NCI-H748 treated with DMSO at 0.1 percent for 48 hours (cell line): ENCODE measurements at regions not wholly inside any gene's neighbourhood (a gene's known extent, or its start where the extent isn't known, plus 50 kb on each side); places are given as distances from the start of the nearest gene placed in this dataset.
"Not testable (repeated sequence)": the region's sequence is repeated elsewhere in the genome, so short reads cannot be mapped to it uniquely, and the experiment has no call there.

Source experiments
- DNase-seq: peaks from one replicate; lab custom pipeline; 2025; lab: John Stamatoyannopoulos, UW

- DNase-seq: no peak
Measured at GRCh38 chr10:3874990-3875841, 90.2 kb upstream of the KLF6 start.

GRCh38 chr10:3874610-3874989 lies 89.6 kb upstream of the KLF6 start:
- DNase-seq: not testable (repeated sequence)

GRCh38 chr10:3873728-3874461 lies 88.9 kb upstream of the KLF6 start:
- DNase-seq: peak; percentile 79

GRCh38 chr10:3872712-3873329 lies 87.8 kb upstream of the KLF6 start:
- DNase-seq: no peak

- DNase-seq: no peak
Measured at GRCh38 chr10:3871424-3871996, 86.5 kb upstream of the KLF6 start.

- no peak for DNase-seq
Measured at GRCh38 chr10:3869036-3869435, 84.0 kb upstream of the KLF6 start.

GRCh38 chr10:3868271-3868664 lies 83.3 kb upstream of the KLF6 start:
- no peak for DNase-seq

- DNase-seq: no peak
Measured at GRCh38 chr10:3867454-3868270, 82.7 kb upstream of the KLF6 start.

- no peak for DNase-seq
Measured at GRCh38 chr10:3866332-3866731, 81.3 kb upstream of the KLF6 start.

GRCh38 chr10:3865565-3865964 lies 80.6 kb upstream of the KLF6 start:
- DNase-seq: no peak

GRCh38 chr10:3861795-3862194 lies 76.8 kb upstream of the KLF6 start:
- no peak for DNase-seq

- no peak for DNase-seq
Measured at GRCh38 chr10:3858051-3858845, 73.2 kb upstream of the KLF6 start.

GRCh38 chr10:3857318-3857717 lies 72.3 kb upstream of the KLF6 start:
- no peak for DNase-seq

GRCh38 chr10:3856593-3856992 lies 71.6 kb upstream of the KLF6 start:
- no peak for DNase-seq

GRCh38 chr10:3853547-3854303 lies 68.7 kb upstream of the KLF6 start:
- DNase-seq: no peak

GRCh38 chr10:3853016-3853415 lies 68.0 kb upstream of the KLF6 start:
- no peak for DNase-seq

GRCh38 chr10:3852147-3852904 lies 67.3 kb upstream of the KLF6 start:
- peak; percentile 70 for DNase-seq

GRCh38 chr10:3850999-3851937 lies 66.3 kb upstream of the KLF6 start:
- no peak for DNase-seq
